HG03060 (cell line): ENCODE measurements at regions not wholly inside any gene's neighbourhood (a gene's known extent, or its start where the extent isn't known, plus 50 kb on each side); places are given as distances from the start of the nearest gene placed in this dataset.

Source experiments
- ATAC-seq: cut with Tn5 transposase; IDR thresholded peaks from one replicate; pipeline ENCODE4 v1.9.1; 2021; ENCODE audit warnings: low read depth, moderate number of reproducible peaks; ENCODE audit not compliant: unreplicated experiment

DNA sequence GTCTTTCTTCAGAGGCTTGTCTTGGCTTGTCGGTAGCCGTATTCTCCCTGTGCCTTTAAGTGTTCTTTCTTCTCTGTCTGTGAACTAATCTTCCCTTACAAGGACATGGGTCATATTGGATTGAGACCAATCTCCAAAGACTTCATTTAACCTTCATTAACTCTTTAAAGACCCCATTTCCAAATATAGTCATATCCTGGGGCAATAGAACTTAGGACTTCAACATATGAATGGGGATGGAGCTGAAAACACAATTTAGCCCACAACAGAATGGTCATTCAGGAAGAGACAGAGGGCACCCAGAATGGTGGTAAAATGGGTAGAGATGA is 82.1 kb upstream of the TANK start:
- no peak for ATAC-seq

DNA sequence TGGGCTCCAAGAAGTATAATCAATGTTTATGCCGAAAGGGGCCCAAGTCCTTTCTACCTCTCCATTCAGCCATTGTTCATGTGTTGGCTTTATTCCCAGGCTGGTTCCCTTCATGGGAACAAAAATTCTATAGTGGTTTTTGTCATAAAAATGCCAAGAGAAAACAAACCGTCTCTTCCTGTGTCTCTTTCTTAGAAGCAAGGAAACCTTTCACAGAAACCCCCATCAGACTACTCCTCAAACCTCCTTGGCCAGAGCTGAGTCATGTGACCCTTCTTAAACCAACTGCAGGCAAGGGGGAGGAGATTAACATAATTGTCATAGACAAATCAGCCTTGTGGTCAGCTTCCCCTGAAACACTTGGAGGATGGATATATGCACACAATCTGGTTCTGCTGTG is 75.1 kb upstream of the TANK start:
- ATAC-seq, result no peak

DNA sequence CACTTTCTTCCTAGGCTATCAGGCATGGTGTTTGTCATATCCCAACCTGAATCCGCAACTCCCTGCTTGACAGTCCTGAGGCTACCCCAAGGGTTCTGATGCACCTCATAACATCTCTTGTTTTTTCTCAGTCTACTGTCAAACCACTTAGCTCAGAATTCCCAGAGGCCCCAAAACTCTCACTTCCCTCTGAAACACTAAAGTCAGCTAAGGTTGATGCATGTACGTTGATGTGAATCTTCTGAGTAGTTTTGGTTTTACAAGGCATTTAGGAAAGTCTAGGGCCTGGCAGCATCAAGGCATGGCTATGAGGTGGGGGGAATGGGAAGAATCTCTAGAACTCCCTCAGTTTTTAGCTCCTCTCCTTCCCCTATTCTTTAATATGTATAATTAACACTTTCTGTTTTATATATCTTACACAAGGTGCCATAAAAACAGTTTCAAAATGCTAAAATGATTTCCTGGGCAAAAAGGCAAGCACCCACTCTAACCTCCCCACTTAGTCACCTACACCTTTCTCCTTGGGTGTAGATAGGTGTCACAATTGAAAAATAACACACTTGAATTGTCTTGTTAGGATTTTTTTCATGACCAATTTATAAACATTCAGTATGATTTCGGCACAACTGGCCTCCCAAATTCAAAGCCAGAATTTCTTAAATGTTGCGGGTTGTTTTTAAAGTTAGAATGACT is 71.4 kb upstream of the TANK start:
- peak; percentile 87 for ATAC-seq

DNA sequence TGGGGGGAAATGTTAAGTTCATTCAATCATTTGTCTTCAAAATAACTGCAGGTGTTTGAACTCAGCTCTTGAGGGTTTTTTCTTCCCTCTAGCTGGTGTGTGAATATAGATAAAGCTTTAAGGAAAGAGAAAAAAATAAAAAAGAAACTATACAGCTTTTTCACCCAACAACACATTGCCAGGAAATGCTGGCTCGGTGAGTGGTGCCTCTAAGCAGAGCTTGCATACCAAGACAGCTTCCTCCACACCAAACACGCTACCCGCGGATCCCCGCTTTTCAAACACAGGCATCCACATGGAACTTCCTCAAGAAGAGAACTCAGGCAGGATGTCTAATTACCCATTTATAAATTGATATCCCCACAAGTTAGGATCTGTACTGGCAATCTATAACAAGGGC is 69.8 kb upstream of the TANK start:
- ATAC-seq, result no peak

DNA sequence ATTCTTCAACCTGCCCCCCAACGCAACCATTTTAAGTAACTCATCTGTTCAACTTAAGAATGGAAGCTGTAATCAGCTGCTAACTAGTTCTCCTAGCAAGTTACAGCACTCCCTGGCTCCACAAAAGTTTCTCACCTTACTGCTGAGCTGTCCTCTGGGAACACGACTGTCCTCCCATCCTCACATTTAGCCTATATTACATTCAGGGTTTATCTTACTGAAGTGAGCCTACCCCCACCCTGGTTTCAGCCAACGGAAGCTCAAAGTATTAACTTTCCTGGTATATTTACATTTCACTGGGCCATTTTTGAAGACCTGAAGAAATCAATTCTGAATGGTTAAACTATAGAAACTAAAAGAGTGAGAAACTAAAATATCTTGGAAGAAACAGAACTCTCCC is 64.9 kb upstream of the TANK start:
- no peak for ATAC-seq

DNA sequence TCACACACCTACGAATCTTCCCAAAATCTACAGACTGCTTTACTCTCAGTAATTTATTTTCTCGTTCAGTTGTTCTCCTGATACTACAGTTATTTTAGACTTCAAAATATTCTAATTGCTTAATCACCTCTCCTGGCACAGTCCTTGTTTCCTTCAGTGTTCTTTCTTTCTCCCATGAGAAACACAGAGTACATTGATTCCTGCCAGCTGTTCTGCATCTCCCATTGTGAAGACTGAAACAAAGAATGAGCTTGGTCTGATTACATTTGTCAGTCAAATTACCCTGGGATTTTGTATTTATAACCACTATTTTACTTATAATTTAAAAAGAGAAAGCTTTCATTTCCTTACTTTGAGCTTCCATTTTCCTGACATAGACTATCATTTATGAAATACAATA is 63.9 kb upstream of the TANK start:
- no peak for ATAC-seq

DNA sequence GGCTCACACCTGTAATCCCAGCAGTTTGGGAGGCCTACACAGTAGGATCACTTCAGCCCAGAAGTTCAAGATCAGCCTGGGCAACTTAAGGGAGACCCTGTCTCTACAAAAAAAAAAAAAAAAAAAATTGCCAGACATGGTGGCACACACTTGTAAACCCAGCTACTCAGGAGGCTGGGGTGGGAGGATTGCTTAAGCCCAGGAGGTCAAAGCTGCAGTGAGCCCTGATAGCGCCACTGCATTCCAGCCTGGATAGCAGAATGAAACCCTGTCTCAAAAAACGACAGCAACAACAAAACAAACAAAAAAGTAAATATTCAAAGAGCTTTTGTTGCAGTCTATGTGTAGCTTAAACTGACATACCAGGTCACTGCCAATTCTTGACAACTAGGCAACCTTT is 63.1 kb upstream of the TANK start:
- ATAC-seq, result no peak

DNA sequence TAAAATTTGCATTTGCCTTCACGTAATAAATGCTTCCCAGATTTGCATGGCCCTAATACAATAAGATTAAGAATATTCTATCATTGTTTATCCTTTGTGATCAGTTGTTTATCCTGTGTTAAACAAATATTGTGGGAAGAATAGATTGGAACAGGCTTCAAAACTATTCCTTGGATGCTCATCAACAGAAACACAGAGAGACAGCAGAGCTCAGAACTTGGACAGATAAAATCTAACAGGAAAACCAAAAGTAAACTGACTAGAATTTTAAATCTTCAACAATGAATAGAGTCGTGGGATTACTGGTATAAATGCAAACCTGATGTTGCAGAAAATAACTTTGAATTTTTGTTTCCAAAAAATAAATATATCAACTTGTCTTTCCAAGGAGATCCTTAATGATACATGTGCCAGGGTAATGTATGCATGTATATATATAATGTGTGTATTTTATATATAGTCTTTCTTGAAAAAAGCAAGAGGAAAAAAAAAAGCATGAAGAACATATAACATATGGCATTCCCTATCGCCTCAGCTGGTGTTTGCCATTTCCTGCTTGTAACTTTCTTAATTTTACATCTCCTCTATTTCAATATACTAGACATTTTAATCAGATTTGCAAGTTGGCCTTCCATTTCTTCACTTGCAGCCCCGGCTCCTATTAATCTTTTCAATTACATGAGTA is 59.9 kb upstream of the TANK start:
- no peak for ATAC-seq

DNA sequence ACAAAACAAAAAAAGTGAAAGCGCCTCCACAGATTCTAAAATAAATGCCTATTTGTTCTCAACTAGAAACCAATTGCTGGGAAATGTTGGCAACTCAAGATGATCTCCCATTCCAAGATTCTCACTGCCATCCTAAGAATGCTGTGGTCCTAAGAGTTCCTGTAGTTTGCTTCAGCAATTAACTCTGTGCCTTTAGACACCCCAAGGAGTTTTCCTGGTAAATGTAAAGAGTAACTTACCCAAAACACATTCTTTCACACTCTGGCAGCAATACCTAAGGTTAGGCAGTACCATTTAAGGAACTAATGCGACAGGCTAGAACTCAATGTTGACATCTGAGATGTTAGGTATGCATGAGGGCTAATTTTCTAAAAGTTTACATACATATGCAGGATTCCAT is 58.8 kb upstream of the TANK start:
- ATAC-seq, result no peak

DNA sequence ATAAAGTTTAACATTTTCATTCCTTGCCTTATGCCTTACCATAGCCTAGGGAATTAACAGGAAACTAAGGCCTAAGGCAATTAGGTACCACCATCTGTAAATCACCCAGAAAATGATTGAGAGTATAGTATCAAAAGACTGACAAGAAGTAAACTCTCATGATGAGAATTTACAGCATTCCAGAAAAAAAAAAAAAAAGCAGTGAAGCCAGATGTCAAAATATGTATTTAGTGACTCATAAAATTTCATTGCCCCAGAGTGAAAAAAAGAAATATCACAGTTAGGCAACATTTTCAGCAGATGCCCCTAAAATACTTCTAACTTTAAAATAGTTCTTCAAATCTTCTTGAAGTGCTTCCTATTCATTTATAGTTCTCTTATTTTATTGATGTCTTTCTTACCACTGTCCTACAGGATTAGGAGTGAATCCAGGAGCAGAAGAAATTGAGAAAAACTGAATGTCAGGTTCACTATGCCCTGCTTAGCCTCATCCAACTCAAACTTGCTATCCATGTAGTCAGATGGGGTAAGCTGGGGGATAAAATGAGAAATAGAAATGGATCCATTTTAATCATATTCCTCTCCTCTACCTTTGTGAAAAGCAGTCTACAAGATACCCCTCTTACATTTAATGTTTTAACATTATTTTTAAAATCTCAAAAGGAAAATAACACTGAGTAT is 57.3 kb upstream of the TANK start:
- no peak for ATAC-seq

DNA sequence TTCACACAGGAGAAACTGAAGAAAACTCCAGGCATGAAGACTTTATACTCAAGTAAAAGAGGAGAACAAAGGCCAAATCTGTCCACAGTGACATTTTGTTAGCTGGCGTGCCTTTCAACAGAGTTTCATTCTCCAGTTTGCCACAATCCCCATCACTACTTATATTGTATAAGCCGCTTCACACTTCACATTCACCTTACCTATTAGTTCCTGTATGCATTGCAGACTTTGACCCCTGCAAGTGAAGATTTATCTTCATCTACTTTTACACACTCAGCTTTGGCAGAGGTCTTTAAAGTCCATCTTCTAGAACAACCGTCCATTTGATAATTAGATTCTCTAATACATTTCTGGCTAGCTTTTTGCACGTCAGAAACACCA is 56.8 kb upstream of the TANK start:
- ATAC-seq, result no peak

DNA sequence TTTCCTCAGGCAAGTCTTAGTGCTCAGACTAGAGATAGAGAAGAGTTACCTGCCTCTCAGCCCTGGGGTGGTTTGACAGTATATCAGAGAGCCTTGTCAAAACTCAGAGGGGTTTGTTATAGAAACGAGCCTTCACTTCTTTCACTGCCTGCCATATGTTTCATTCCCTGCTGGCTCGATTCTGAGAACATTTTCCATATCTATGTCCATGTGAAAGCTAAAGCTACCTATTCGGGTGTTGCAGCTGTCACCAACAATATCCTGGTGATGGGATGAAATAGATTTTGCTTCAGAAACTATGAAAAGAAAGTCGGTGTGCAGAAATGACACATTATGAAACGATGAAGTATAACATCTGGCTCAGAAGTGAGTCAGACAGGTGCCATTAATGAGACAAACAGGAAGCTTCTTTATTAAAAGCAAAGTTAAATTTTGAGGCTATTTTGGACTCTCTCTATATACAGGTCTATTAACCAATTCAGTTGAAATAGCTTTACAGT is 56.1 kb upstream of the TANK start:
- peak; percentile 81 for ATAC-seq

DNA sequence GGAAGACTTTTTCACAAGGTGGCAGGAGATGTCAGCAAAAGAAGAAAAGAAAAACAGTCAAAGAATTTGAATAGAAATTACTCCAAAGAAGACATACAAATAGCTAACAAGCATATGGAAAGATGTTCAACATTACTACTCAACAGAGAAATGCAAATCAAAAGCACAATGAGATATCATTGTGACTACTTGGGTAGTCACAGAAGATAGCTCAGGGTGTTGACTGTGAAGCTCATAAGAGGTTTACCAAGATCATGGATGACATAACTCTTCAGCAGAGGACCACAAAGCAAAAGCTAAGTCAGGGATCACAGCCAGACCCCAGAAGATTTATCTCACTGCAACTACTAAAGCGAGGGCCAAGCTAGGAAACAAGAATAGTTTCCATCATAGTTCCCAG is 53.0 kb upstream of the TANK start:
- no peak for ATAC-seq
